ENCODE measurements at regions not wholly inside any gene's neighbourhood (a gene's known extent, or its start where the extent isn't known, plus 50 kb on each side); places are given as distances from the start of the nearest gene placed in this dataset.
"Not testable (repeated sequence)": the region's sequence is repeated elsewhere in the genome, so short reads cannot be mapped to it uniquely, and the experiment has no call there.

GRCh38 chr10:62934258-62934657, 118.1 kb upstream of the EGR2 start:
- intact Hi-C loops (cut with micrococcal nuclease): no loop called here
- POLR2A ChIA-PET: no interaction called here
- no peak for ATAC-seq
- no peak for DNase-seq
- Mint-ChIP-seq H3K36me3 (ENCODE audit: low read depth) (no peaks in the 10 kb centered on the region), H3K27me3 (peaks cover 25% of the 10 kb centered on the region), H3K9me3 (no peaks in the 10 kb centered on the region), H3K4me3 (no peak overlapping the region), H3K27ac (no peak overlapping the region), H3K4me1 (ENCODE audit: low read depth) (no peaks in the 10 kb centered on the region)
- CTCF ChIA-PET: interaction anchor here (0.6 kb wide), 1 partner anchor 18 kb away, joined by 3 read pairs; no protein-coding TSS in a partner anchor
- TF ChIP-seq CTCF (IDR thresholded peaks at IDR 0.05): no peak

GRCh38 chr10:62928763-62929162, 112.6 kb upstream of the EGR2 start:
- H3K9me3 Mint-ChIP-seq; H3K4me1 Mint-ChIP-seq (ENCODE audit: low read depth); H3K27ac Mint-ChIP-seq; POLR2A ChIA-PET; CTCF ChIA-PET; H3K4me3 Mint-ChIP-seq; intact Hi-C loops (cut with micrococcal nuclease); DNase-seq; H3K27me3 Mint-ChIP-seq; H3K36me3 Mint-ChIP-seq (ENCODE audit: low read depth); ATAC-seq: not testable (repeated sequence)

GRCh38 chr10:62926407-62926806, 110.2 kb upstream of the EGR2 start:
- H3K27ac Mint-ChIP-seq: no peak overlapping the region
- peaks cover 2% of the 10 kb centered on the region for H3K9me3 Mint-ChIP-seq
- no peaks in the 10 kb centered on the region for H3K4me1 Mint-ChIP-seq (ENCODE audit: low read depth)
- intact Hi-C loops (cut with micrococcal nuclease): no loop called here
- H3K27me3 Mint-ChIP-seq: peaks cover 7% of the 10 kb centered on the region
- no peak for TF ChIP-seq CTCF (IDR thresholded peaks at IDR 0.05)
- ChIA-PET CTCF (no interaction called here), POLR2A (no interaction called here)
- no peaks in the 10 kb centered on the region for H3K36me3 Mint-ChIP-seq (ENCODE audit: low read depth)
- DNase-seq (no peak), ATAC-seq (no peak)
- no peak overlapping the region for H3K4me3 Mint-ChIP-seq

GRCh38 chr10:62924344-62924748, 108.2 kb upstream of the EGR2 start:
- TF ChIP-seq CTCF (IDR thresholded peaks at IDR 0.05): no peak
- no peak overlapping the region for H3K27ac Mint-ChIP-seq
- no peak overlapping the region for H3K4me3 Mint-ChIP-seq
- peaks cover 2% of the 10 kb centered on the region for H3K9me3 Mint-ChIP-seq
- CTCF ChIA-PET: interaction anchor here (1.1 to 2.2 kb wide), 3 partner anchors 10 to 487 kb away, joined by 3 to 6 read pairs (median 3); no protein-coding TSS in a partner anchor
- no peaks in the 10 kb centered on the region for H3K36me3 Mint-ChIP-seq (ENCODE audit: low read depth)
- intact Hi-C loops (cut with micrococcal nuclease): no loop called here
- DNase-seq (no peak), ATAC-seq (no peak)
- POLR2A ChIA-PET: no interaction called here
- no peaks in the 10 kb centered on the region for H3K4me1 Mint-ChIP-seq (ENCODE audit: low read depth)
- peaks cover 7% of the 10 kb centered on the region for H3K27me3 Mint-ChIP-seq

GRCh38 chr10:62919776-62920175, 103.6 kb upstream of the EGR2 start:
- ChIA-PET POLR2A (no interaction called here), CTCF (no interaction called here)
- no peaks in the 10 kb centered on the region for H3K9me3 Mint-ChIP-seq
- peaks cover 11% of the 10 kb centered on the region for H3K27me3 Mint-ChIP-seq
- intact Hi-C loops (cut with micrococcal nuclease): no loop called here
- no peak overlapping the region for H3K4me3 Mint-ChIP-seq
- H3K36me3 Mint-ChIP-seq (ENCODE audit: low read depth): no peaks in the 10 kb centered on the region
- H3K4me1 Mint-ChIP-seq (ENCODE audit: low read depth): peaks cover 15% of the 10 kb centered on the region
- DNase-seq (no peak), ATAC-seq (no peak)
- TF ChIP-seq CTCF (IDR thresholded peaks at IDR 0.05): no peak
- H3K27ac Mint-ChIP-seq: no peak overlapping the region

Measured in activated CD8-positive, alpha-beta T cell treated with anti-CD3 and anti-CD28 coated beads for 36 hours (primary cell).